HG03520 (cell line): ENCODE measurements at regions not wholly inside any gene's neighbourhood (a gene's known extent, or its start where the extent isn't known, plus 50 kb on each side); places are given as distances from the start of the nearest gene placed in this dataset.

ENCODE experiments used
- ATAC-seq: cut with Tn5 transposase; IDR thresholded peaks from one replicate; pipeline ENCODE4 v1.9.1; 2021; ENCODE audit warnings: mild to moderate bottlenecking, moderate library complexity; ENCODE audit not compliant: unreplicated experiment

- no peak for ATAC-seq
These were observed 61.6 kb upstream of the HS6ST1 start for GRCh38 chr2:128380061-128380889.

GRCh38 chr2:128380961-128381938, 62.6 kb upstream of the HS6ST1 start:
- ATAC-seq: no peak

DNA sequence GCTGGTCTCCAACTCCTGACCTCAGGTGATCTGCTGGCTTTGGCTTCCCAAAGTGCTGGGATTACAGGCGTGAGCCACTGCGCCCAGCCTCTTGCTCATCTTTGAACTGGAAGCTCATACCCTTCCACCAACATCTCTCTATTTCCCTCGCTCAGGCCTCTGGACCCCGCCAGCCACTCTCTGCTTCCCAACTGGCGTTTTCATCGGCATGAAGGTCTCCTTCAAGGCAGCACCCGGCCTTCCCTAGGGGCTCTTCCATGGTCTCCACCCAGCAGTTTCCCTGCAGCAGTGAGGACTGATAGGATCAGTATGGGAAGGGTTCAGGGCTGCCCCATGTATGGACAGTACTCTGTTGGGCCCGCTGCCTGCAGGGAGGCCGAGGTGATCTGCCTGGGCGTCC, 65.8 kb upstream of the HS6ST1 start:
- no peak for ATAC-seq

DNA sequence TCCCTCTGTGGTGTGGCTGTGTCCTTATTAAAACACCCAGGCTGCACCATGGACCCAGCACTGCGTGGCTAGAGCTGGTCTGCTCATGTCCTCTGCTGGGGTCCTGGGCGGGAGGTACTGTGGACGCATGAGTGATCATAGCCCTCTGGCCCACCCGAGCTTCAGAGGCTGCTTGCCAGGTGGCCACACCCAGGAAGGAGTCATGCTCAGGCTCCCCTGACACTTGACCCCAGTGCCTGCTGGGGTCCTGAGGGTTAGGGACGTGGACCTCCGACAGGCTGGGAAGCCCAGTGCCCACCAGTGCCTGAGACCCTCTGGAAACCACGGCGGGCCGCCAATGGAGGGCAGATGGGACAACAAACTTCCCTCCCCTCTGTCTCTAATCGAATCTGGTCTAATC, 66.3 kb upstream of the HS6ST1 start:
- ATAC-seq: no peak

DNA sequence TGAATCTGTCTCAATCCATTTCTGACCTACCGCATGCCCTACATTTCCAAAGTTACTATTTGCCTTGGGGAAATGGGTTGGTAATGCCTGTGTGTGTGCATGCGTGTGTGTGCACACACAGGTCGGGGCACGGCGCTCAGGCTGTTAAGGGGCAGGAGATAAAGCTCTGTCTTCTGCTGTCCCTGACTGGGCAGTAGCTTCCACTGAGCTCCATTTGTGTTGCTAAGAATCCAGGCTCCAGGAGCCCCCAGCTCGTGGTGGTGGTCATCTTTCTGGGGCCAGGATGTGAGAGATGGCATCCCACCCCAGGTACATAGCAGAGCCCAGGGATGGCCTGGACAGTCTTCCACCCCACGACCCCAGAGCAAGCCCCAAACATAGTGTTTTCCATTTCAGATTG, 66.7 kb upstream of the HS6ST1 start:
- no peak for ATAC-seq

DNA sequence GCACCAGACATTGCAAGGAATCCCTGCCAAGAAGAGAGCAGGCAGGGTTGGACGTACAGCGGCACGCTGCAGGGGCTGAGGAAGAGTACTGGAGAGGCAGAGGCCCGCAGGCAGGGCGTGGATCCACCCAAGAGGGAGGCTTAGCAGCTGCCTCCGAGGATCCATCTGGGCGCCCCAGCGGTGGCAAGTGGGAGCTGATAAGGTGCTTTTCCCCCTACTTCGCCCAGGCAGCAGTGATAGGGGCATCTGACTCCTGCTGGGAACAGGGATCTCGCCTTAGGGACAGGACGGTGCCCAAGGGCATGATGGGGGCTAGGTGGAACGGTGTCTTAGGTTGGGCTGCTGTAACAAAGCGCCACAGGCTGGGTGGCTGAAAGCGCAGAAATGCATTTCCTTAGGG, 67.4 kb upstream of the HS6ST1 start:
- no peak for ATAC-seq

GRCh38 chr2:128388499-128388941, 69.9 kb upstream of the HS6ST1 start:
- no peak for ATAC-seq

DNA sequence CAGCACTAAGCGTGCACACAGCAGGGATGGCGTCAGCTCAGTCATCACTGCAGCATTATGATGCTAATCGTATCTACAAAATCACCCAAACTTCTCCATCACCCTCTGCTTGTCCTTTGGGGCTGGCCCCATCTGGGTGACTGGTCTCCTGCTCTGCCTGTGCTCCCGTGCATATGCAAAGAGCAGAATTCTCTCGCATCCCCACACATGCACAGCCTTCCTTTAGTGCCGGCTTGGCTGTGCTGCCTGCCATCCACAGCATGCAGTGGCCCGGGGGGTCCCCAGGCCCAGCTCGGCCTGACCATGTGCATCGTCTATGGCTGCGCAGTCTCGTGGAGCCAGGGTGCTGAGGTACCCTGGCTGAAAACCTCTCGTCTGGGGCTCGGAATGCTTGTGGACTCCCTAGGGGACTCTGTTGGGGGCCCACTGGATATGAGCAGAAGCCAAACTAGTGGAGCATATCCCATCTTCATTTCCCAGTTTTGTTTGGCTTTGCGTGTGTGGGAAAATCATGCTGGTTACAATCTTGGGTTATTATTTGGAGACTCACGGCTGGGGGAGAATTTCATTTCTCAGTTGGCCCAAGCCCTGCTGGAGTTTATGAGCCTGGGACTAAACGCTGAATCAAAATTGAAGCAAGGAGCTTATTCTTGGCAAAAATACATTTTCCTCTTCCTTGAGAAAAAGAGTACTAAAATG, 70.9 kb upstream of the HS6ST1 start:
- no peak for ATAC-seq

DNA sequence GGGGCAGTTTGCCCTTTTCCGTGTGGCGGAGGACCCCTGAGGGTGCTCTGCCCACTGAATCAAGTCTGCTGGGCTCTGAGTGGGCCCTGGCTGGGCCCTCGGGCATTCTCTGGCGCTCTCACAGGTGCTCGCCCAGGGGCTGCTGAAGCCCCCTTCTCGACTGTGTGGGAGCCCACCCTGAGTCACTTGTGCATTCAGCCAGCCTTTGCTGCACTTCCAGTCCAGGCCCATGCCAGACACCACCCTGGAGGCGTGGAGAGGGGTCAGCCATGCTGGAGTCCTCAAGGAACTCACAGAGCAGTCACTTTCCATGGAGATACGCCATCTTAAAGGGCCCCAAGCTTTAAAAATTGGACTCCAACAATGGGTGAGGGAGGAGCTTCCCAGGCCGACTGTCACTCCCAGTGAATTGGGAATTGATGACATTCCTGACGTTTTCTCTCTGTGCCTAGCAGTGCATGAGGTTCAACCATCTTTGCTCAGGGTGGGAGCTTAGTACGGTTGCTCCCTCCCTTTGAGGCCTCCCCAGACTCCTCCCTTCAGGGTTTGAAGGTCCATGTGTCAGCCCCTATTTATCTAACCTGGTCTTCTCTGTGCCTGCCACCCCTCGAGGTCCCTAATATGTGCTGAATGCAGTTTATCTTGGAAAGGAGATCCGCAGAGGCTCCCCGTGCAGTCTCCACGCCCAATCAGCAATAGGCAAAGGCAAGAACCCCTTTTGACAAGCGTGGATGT, 71.8 kb upstream of the HS6ST1 start:
- no peak for ATAC-seq

- ATAC-seq: no peak
These were observed 72.4 kb upstream of the HS6ST1 start for GRCh38 chr2:128390991-128391630.

GRCh38 chr2:128391679-128392078, 73.0 kb upstream of the HS6ST1 start:
- no peak for ATAC-seq

- ATAC-seq: no peak
These were observed 73.5 kb upstream of the HS6ST1 start for GRCh38 chr2:128392207-128392606.

GRCh38 chr2:128394007-128394730, 75.5 kb upstream of the HS6ST1 start:
- no peak for ATAC-seq

- no peak for ATAC-seq
These were observed 76.5 kb upstream of the HS6ST1 start for GRCh38 chr2:128395196-128395595.

DNA sequence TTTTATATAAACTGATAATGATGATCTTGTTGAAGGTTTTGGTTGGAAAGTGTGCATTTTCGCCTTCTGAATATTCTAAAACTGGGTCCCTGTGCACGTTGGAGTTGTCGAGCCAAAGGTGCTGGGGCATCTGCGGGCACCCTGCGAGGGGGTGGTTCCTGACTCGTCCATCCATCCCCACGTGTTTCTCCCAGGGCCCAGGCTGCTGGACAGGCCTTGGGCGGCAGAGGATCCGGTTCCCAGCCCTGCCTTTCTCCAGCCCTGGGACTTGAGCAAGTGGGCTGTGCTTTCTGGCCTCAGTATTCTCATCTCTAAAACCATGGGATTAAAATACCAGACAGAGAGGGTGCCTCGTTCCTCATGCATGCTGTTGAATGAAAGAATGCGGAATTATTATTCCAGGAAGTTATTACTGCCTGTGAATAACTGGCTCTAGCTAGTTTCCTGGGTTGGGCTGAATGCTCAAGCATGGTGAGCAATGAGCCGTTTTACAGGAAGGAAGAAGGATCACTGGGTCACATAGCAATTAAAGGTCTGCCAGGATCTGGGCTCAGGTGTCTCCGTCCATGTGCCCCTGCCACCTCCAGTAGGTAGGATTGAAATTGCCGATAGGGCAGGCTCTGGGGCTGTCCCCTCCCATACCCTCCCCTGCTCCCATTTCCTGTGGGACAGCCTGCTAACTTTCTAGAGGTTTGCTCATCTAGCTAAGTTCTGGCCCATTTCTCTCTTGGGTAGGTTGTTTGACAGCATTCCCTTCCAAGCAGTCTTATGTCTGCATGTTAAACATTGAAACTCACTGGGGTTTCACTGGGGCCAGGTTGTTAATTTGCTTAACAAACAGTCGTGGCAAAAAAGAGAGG, 77.2 kb upstream of the HS6ST1 start:
- ATAC-seq: no peak

DNA sequence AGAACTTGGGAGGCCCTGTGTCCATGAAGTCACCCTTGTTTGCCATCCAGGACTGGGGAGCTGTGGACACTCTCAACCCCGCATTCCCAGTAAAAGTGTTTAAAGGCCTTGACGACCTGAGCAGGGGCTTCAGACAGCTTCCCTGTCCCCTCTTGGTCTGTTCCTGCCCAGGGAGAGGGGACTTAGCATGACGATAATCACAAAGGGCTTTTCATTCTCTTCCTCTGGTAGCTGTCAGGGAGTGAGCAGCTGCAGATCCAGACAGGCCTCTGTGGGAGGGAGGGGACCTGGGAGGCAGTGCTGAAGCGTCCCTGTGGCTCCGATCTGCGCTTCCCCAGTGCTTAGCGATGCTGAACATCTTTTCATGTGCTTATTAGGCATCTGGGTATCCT, 77.8 kb upstream of the HS6ST1 start:
- no peak for ATAC-seq

- ATAC-seq: no peak
These were observed 78.3 kb upstream of the HS6ST1 start for GRCh38 chr2:128396946-128397345.

- no peak for ATAC-seq
These were observed 80.6 kb upstream of the HS6ST1 start for GRCh38 chr2:128399256-128399655.
